ENCODE measurements at regions not wholly inside any gene's neighbourhood (a gene's known extent, or its start where the extent isn't known, plus 50 kb on each side); places are given as distances from the start of the nearest gene placed in this dataset.

DNA sequence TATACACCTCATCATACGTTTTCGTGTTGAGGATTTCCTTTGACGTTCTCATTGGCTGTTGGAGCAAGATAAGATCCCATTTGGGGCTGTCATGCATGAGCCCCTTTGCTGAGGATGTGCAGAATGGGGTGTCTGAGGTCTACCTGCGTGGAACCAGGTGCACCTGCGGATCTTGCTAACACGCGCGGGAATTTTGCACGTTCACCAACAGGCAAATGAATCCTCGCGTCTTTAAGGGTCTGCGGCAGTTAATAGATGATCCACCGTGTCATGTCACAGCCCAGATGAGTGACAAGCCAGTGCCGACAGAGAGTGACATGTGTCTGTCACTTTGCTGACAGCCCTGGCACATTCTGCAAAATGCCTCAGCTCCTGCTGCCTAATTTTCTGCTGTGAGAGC is 56.3 kb upstream of the SHOX start:
- H3K36me3 ChIP-seq (ENCODE audit: insufficient read depth, insufficient read length, low read length), result no peaks in the 10 kb centered on the region
- no peak overlapping the region for H3K9ac ChIP-seq (ENCODE audit: insufficient read length, low read depth)
- TF ChIP-seq YY1 (IDR thresholded peaks at IDR 0.05; ENCODE audit: insufficient read depth, insufficient read length), result no peak
- TF ChIP-seq ZNF274 (IDR thresholded peaks at IDR 0.05; ENCODE audit: low read depth, low read length), result no peak
- no peak overlapping the region for H3K4me3 ChIP-seq (ENCODE audit: insufficient read length, low read depth)
- no peak for DNase-seq (ENCODE audit: low read depth, low spot score)
- H3K27me3 ChIP-seq (ENCODE audit: insufficient read depth, insufficient read length), result peaks cover 23% of the 10 kb centered on the region
- H3K4me1 ChIP-seq (ENCODE audit: insufficient read depth, insufficient read length), result no peaks in the 10 kb centered on the region
- no peaks in the 10 kb centered on the region for H3K9me3 ChIP-seq (ENCODE audit: insufficient read depth, low read length)

DNA sequence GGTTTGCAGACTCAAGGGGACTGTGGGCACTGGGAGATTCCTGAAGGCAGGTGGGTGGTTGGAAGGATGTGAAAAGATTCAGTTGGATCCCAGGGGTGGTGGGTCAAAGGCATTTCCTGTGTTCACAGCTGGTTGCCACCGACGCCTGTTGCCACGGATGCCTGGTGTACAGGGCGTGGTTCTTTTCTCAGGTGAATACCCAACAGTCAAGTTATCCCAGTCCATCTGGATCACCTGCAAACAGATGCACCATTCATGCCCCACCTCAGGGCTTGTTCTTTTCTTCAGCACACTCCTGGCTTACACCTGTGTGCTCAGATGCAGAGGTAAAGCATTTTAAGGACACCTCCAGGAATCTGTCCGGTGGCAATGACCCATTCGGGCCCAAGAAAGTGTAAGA is 55.8 kb upstream of the SHOX start:
- H3K9me3 ChIP-seq (ENCODE audit: insufficient read depth, low read length), result no peaks in the 10 kb centered on the region
- no peak for DNase-seq (ENCODE audit: low read depth, low spot score)
- H3K4me1 ChIP-seq (ENCODE audit: insufficient read depth, insufficient read length), result no peaks in the 10 kb centered on the region
- no peak overlapping the region for H3K4me3 ChIP-seq (ENCODE audit: insufficient read length, low read depth)
- no peak overlapping the region for H3K9ac ChIP-seq (ENCODE audit: insufficient read length, low read depth)
- TF ChIP-seq YY1 (IDR thresholded peaks at IDR 0.05; ENCODE audit: insufficient read depth, insufficient read length) (no peak), SUZ12 (IDR thresholded peaks at IDR 0.05; ENCODE audit: extremely low read depth, insufficient read depth, insufficient read length) (no peak), ZNF274 (IDR thresholded peaks at IDR 0.05; ENCODE audit: low read depth, low read length) (no peak)
- H3K27me3 ChIP-seq (ENCODE audit: insufficient read depth, insufficient read length), result peaks cover 26% of the 10 kb centered on the region
- H3K36me3 ChIP-seq (ENCODE audit: insufficient read depth, insufficient read length, low read length), result no peaks in the 10 kb centered on the region

DNA sequence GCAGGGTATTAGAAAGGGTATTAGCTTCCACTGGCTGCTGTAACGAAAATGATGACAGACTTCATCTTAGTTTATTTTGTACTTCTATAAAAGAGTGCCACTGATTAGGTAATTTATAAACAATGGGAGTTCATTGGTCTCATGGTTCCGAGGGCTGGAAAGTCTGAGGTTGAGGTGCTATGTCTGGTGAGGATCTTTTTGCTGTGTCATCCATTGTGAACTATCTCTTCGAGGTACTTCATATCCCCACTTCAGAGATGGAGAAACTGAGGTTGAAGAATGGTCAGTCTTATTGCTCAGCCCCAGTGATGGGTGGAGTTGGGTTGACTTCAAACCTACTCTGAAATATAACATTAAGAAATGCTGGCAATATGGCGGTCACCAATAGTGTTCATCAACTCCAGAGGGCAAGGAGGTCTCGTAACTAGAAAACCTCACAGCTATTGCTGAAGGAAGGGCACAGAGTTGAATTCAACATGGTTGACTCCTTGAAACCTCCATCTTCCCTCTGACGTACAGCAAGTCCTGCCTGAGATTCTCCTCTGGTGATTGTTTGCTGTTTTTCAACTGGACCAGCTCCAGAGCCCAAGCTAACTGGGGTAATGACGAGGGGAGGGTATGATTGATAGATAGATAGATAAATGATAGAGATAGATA is 53.6 kb upstream of the SHOX start:
- DNase-seq (ENCODE audit: low read depth, low spot score), result no peak
- H3K36me3 ChIP-seq (ENCODE audit: insufficient read depth, insufficient read length, low read length), result no peaks in the 10 kb centered on the region
- H3K4me1 ChIP-seq (ENCODE audit: insufficient read depth, insufficient read length), result no peaks in the 10 kb centered on the region
- no peaks in the 10 kb centered on the region for H3K9me3 ChIP-seq (ENCODE audit: insufficient read depth, low read length)
- H3K4me3 ChIP-seq (ENCODE audit: insufficient read length, low read depth), result no peak overlapping the region
- TF ChIP-seq YY1 (IDR thresholded peaks at IDR 0.05; ENCODE audit: insufficient read depth, insufficient read length) (no peak), SUZ12 (IDR thresholded peaks at IDR 0.05; ENCODE audit: extremely low read depth, insufficient read depth, insufficient read length) (no peak), ZNF274 (IDR thresholded peaks at IDR 0.05; ENCODE audit: low read depth, low read length) (no peak)
- H3K9ac ChIP-seq (ENCODE audit: insufficient read length, low read depth), result no peak overlapping the region
- peaks cover 26% of the 10 kb centered on the region for H3K27me3 ChIP-seq (ENCODE audit: insufficient read depth, insufficient read length)

DNA sequence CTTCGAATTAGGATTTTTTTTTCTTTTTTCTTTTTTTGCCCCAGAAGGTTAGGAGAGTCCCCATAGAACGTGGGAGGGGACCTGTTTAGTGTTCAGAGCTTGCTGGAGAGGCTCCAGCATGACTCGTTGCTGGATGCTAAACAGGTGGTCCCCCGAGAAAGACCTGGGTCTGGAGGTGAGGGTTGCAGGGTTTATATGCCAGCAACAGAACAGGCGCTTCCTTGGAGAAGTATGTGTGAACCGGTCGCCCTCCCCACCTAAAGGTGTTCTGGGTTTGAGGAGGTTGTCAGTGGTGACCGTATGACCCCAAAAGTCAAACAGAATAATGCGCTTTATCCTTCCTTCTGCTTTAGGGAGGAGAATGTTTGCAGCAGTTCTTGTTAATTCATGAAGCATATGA is 52.1 kb upstream of the SHOX start:
- no peak for TF ChIP-seq YY1 (IDR thresholded peaks at IDR 0.05; ENCODE audit: insufficient read depth, insufficient read length)
- TF ChIP-seq ZNF274 (IDR thresholded peaks at IDR 0.05; ENCODE audit: low read depth, low read length), result no peak
- no peak for TF ChIP-seq SUZ12 (IDR thresholded peaks at IDR 0.05; ENCODE audit: extremely low read depth, insufficient read depth, insufficient read length)
- DNase-seq (ENCODE audit: low read depth, low spot score), result no peak
- no peaks in the 10 kb centered on the region for H3K36me3 ChIP-seq (ENCODE audit: insufficient read depth, insufficient read length, low read length)
- H3K27me3 ChIP-seq (ENCODE audit: insufficient read depth, insufficient read length), result peaks cover 30% of the 10 kb centered on the region
- no peak overlapping the region for H3K4me3 ChIP-seq (ENCODE audit: insufficient read length, low read depth)
- H3K9me3 ChIP-seq (ENCODE audit: insufficient read depth, low read length), result no peaks in the 10 kb centered on the region
- no peaks in the 10 kb centered on the region for H3K4me1 ChIP-seq (ENCODE audit: insufficient read depth, insufficient read length)
- H3K9ac ChIP-seq (ENCODE audit: insufficient read length, low read depth), result no peak overlapping the region

DNA sequence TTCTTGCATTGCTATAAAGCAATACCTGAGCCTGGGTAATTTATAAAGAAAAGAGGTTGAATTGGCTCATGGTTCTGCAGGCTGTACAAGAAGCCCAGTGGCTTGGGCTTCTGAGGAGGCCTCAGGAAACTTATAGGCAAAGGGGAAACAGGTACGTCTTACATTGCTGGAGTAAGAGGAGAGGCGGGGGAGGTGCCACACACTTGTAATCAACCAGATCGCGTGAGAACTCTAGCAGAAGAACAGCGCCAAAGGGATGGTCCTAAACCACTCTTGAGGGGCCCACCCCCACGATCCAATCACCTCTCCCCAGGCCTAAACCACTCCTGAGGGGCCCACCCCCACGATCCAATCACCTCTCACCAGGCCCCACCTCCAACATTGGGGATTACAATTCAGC is 50.6 kb upstream of the SHOX start:
- H3K9me3 ChIP-seq (ENCODE audit: insufficient read depth, low read length), result no peaks in the 10 kb centered on the region
- no peaks in the 10 kb centered on the region for H3K4me1 ChIP-seq (ENCODE audit: insufficient read depth, insufficient read length)
- H3K4me3 ChIP-seq (ENCODE audit: insufficient read length, low read depth), result no peak overlapping the region
- no peak for TF ChIP-seq ZNF274 (IDR thresholded peaks at IDR 0.05; ENCODE audit: low read depth, low read length)
- TF ChIP-seq SUZ12 (IDR thresholded peaks at IDR 0.05; ENCODE audit: extremely low read depth, insufficient read depth, insufficient read length), result no peak
- TF ChIP-seq YY1 (IDR thresholded peaks at IDR 0.05; ENCODE audit: insufficient read depth, insufficient read length), result no peak
- peaks cover 41% of the 10 kb centered on the region for H3K27me3 ChIP-seq (ENCODE audit: insufficient read depth, insufficient read length)
- H3K9ac ChIP-seq (ENCODE audit: insufficient read length, low read depth), result no peak overlapping the region
- no peak for DNase-seq (ENCODE audit: low read depth, low spot score)
- no peaks in the 10 kb centered on the region for H3K36me3 ChIP-seq (ENCODE audit: insufficient read depth, insufficient read length, low read length)

Measured in NT2/D1 (cell line).